Mesenchymal stem cell (in vitro differentiated cells and primary cell): ENCODE measurements at regions not wholly inside any gene's neighbourhood (a gene's known extent, or its start where the extent isn't known, plus 50 kb on each side); places are given as distances from the start of the nearest gene placed in this dataset.
A peak's percentile ranks its signal among the peaks of the same experiment; 100 is the strongest.

Experiments used
- DNase-seq: peaks from one replicate; pipeline ENCODE4 v3.0.0-alpha.2; 2013
- H2AFZ ChIP-seq: one replicate; pipeline ENCODE4 v1.6.1; 2013; ENCODE audit warnings: low read depth, mild to moderate bottlenecking, control low read depth, inconsistent platforms, low read length, moderate library complexity
- H2AK5ac ChIP-seq: 2 replicates; pipeline ENCODE4 v1.6.1; 2013; ENCODE audit warnings: low read length, moderate library complexity, mild to moderate bottlenecking, inconsistent platforms; ENCODE audit not compliant: severe bottlenecking
- H2BK120ac ChIP-seq: one replicate; pipeline ENCODE4 v1.6.1; 2013; ENCODE audit warnings: low read depth, mild to moderate bottlenecking, inconsistent platforms, low read length, moderate library complexity
- H2BK12ac ChIP-seq, 2 experiments: one replicate each; pipeline ENCODE4 v1.6.1; 2013; ENCODE audit warnings: inconsistent platforms in 2 of 2, low read length in 2 of 2, mild to moderate bottlenecking in 2 of 2, moderate library complexity in 2 of 2, control low read depth in 1 of 2
- H2BK15ac ChIP-seq: one replicate; pipeline ENCODE4 v1.6.1; 2013; ENCODE audit warnings: mild to moderate bottlenecking, low read depth, inconsistent platforms; ENCODE audit not compliant: poor library complexity, severe bottlenecking
- H2BK5ac ChIP-seq: 2 replicates; pipeline ENCODE4 v1.6.1; 2013; ENCODE audit warnings: low read depth, mild to moderate bottlenecking, low read length, control low read depth, inconsistent platforms; ENCODE audit not compliant: poor library complexity, severe bottlenecking
- H3K14ac ChIP-seq, 2 experiments: one replicate each; pipeline ENCODE4 v1.6.1; 2013; ENCODE audit warnings: inconsistent platforms in 2 of 2, low read length in 2 of 2, control low read depth in 1 of 2, mild to moderate bottlenecking in 1 of 2, moderate library complexity in 1 of 2
- H3K18ac ChIP-seq, 2 experiments: one replicate each; pipeline ENCODE4 v1.6.1; 2013; ENCODE audit warnings: inconsistent platforms in 2 of 2, low read length in 2 of 2, control low read depth in 1 of 2, low read depth in 1 of 2, mild to moderate bottlenecking in 1 of 2
- H3K23ac ChIP-seq, 2 experiments: one replicate each; pipeline ENCODE4 v1.6.1; 2013; ENCODE audit warnings: inconsistent platforms in 2 of 2, low read length in 2 of 2, mild to moderate bottlenecking in 2 of 2, moderate library complexity in 2 of 2, control low read depth in 1 of 2
- H3K27ac ChIP-seq: 2 replicates; pipeline ENCODE4 v1.5.1; 2013; ENCODE audit warnings: mild to moderate bottlenecking, moderate library complexity, low read length, control low read depth, inconsistent platforms; ENCODE audit not compliant: poor library complexity, severe bottlenecking
- H3K27me3 ChIP-seq, 2 experiments: 2 replicates each; pipeline versions ENCODE4 v1.6.1 to v1.7.0; 2013; ENCODE audit warnings: low read length in 2 of 2, mild to moderate bottlenecking in 2 of 2, moderate library complexity in 2 of 2, control low read depth in 1 of 2, inconsistent platforms in 1 of 2; ENCODE audit not compliant: control insufficient read depth in 1 of 2, insufficient read depth in 1 of 2
- H3K36me3 ChIP-seq, 2 experiments: 2 replicates each; pipeline versions ENCODE4 v1.6.1 to v1.7.0; 2013; ENCODE audit warnings: low read length in 2 of 2, control low read depth in 1 of 2, inconsistent platforms in 1 of 2, low read depth in 1 of 2, mild to moderate bottlenecking in 1 of 2; ENCODE audit not compliant: insufficient read depth in 2 of 2, control insufficient read depth in 1 of 2
- H3K4ac ChIP-seq, 2 experiments: one replicate each; pipeline ENCODE4 v1.6.1; 2013; ENCODE audit warnings: inconsistent platforms in 2 of 2, low read length in 2 of 2, mild to moderate bottlenecking in 2 of 2, moderate library complexity in 2 of 2, control low read depth in 1 of 2, low read depth in 1 of 2
- H3K4me1 ChIP-seq: 2 replicates; pipeline ENCODE4 v1.6.1; 2013; ENCODE audit warnings: low read depth, low read length, control low read depth; ENCODE audit not compliant: control insufficient read depth, insufficient read depth
- H3K4me2 ChIP-seq: 2 replicates; pipeline ENCODE4 v1.6.1; 2013; ENCODE audit warnings: low read length, mild to moderate bottlenecking, inconsistent platforms; ENCODE audit not compliant: poor library complexity, severe bottlenecking
- H3K4me3 ChIP-seq, 2 experiments: 2 replicates each; pipeline versions ENCODE4 v1.5.1 to v1.7.0; 2013; ENCODE audit warnings: low read length in 2 of 2, mild to moderate bottlenecking in 2 of 2, control low read depth in 1 of 2, low read depth in 1 of 2; ENCODE audit not compliant: insufficient read depth in 1 of 2
- H3K79me1 ChIP-seq: replicated peaks from 2 replicates; pipeline ENCODE4 v1.6.1; 2013; ENCODE audit warnings: mild to moderate bottlenecking, control low read depth, low read length, inconsistent platforms; ENCODE audit not compliant: poor library complexity, severe bottlenecking
- H3K9ac ChIP-seq: 2 replicates; pipeline ENCODE4 v1.7.0; 2013; ENCODE audit warnings: mild to moderate bottlenecking, low read length, moderate library complexity
- H3K9me3 ChIP-seq: 2 replicates; pipeline ENCODE4 v1.7.0; 2013; ENCODE audit warnings: mild to moderate bottlenecking, low read length; ENCODE audit not compliant: control insufficient read depth
- H4K8ac ChIP-seq: one replicate; pipeline ENCODE4 v1.6.1; 2013; ENCODE audit warnings: inconsistent platforms, mild to moderate bottlenecking, low read length, moderate library complexity
- H4K91ac ChIP-seq: one replicate; pipeline ENCODE4 v1.6.1; 2013; ENCODE audit warnings: mild to moderate bottlenecking, low read length, inconsistent platforms
- WGBS: methylation state at CpG from one replicate; pipeline ENCODE4 v1.1.7; 2013; ENCODE audit warnings: mixed read lengths; 5-methylcytosine and 5-hydroxymethylcytosine counted together

- H3K4me1 ChIP-seq = peaks cover 19% of the 10 kb centered on the region
- no peak overlapping the region for H3K4me3 ChIP-seq
- H3K4ac ChIP-seq = peak overlapping the region in 1 of 2 experiments; percentile 35
- no peak overlapping the region for H2BK12ac ChIP-seq
- H3K9me3 ChIP-seq = no peaks in the 10 kb centered on the region
- no peak overlapping the region for H2AK5ac ChIP-seq
- H4K8ac ChIP-seq = peak overlapping the region; percentile 22
- H3K9ac ChIP-seq = no peak overlapping the region
- H2BK15ac ChIP-seq = no peak overlapping the region
- no peaks in the 10 kb centered on the region for H3K36me3 ChIP-seq
- 82% methylated on average over 5 of the region's 6 CpGs for WGBS
- H3K27ac ChIP-seq = no peak overlapping the region
- H3K27me3 ChIP-seq = peaks cover 19 to 33% of the 10 kb centered on the region in 2 experiments
- DNase-seq = no peak
- no peak overlapping the region for H3K14ac ChIP-seq
- H3K23ac ChIP-seq = no peak overlapping the region
- no peak overlapping the region for H3K4me2 ChIP-seq
- no peak overlapping the region for H3K18ac ChIP-seq
- H3K79me1 ChIP-seq = no peaks in the 10 kb centered on the region
- no peak overlapping the region for H2AFZ ChIP-seq
- no peak overlapping the region for H4K91ac ChIP-seq
- H2BK5ac ChIP-seq = no peak overlapping the region
- no peak overlapping the region for H2BK120ac ChIP-seq
Observed at GRCh38 chr5:138651767-138652117, 76.5 kb upstream of the HSPA9 start.

GRCh38 chr5:138651058-138651766 is 76.0 kb upstream of the HSPA9 start:
- peaks cover 19% of the 10 kb centered on the region for H3K4me1 ChIP-seq
- no peak overlapping the region for H2AFZ ChIP-seq
- peaks cover 19 to 33% of the 10 kb centered on the region in 2 experiments for H3K27me3 ChIP-seq
- H3K14ac ChIP-seq = no peak overlapping the region
- H4K8ac ChIP-seq = peak overlapping the region; percentile 22
- no peak overlapping the region for H3K4me3 ChIP-seq
- H2BK12ac ChIP-seq = no peak overlapping the region
- H3K27ac ChIP-seq = no peak overlapping the region
- no peak overlapping the region for H2BK15ac ChIP-seq
- H2AK5ac ChIP-seq = no peak overlapping the region
- no peaks in the 10 kb centered on the region for H3K36me3 ChIP-seq
- no peak for DNase-seq
- no peaks in the 10 kb centered on the region for H3K79me1 ChIP-seq
- H3K18ac ChIP-seq = no peak overlapping the region
- H4K91ac ChIP-seq = no peak overlapping the region
- 29% methylated on average over 10 of the region's 14 CpGs for WGBS
- H3K9me3 ChIP-seq = no peaks in the 10 kb centered on the region
- H3K23ac ChIP-seq = no peak overlapping the region
- no peak overlapping the region for H2BK5ac ChIP-seq
- H3K9ac ChIP-seq = no peak overlapping the region
- no peak overlapping the region for H2BK120ac ChIP-seq
- no peak overlapping the region for H3K4me2 ChIP-seq
- no peak overlapping the region for H3K4ac ChIP-seq

GRCh38 chr5:138650196-138650595 is 75.0 kb upstream of the HSPA9 start:
- H2BK120ac ChIP-seq = no peak overlapping the region
- peaks cover 19 to 33% of the 10 kb centered on the region in 2 experiments for H3K27me3 ChIP-seq
- H4K91ac ChIP-seq = no peak overlapping the region
- no peak overlapping the region for H3K14ac ChIP-seq
- H3K9ac ChIP-seq = no peak overlapping the region
- no peaks in the 10 kb centered on the region for H3K9me3 ChIP-seq
- 94% methylated on average over 7 of the region's 7 CpGs for WGBS
- no peak overlapping the region for H3K4me2 ChIP-seq
- no peak for DNase-seq
- no peak overlapping the region for H3K4ac ChIP-seq
- H2BK15ac ChIP-seq = no peak overlapping the region
- H4K8ac ChIP-seq = no peak overlapping the region
- no peak overlapping the region for H2BK5ac ChIP-seq
- H3K4me1 ChIP-seq = peaks cover 19% of the 10 kb centered on the region
- H3K36me3 ChIP-seq = no peaks in the 10 kb centered on the region
- H3K79me1 ChIP-seq = no peaks in the 10 kb centered on the region
- no peak overlapping the region for H2AK5ac ChIP-seq
- no peak overlapping the region for H3K4me3 ChIP-seq
- H3K27ac ChIP-seq = no peak overlapping the region
- H2BK12ac ChIP-seq = no peak overlapping the region
- H3K23ac ChIP-seq = no peak overlapping the region
- H2AFZ ChIP-seq = no peak overlapping the region
- H3K18ac ChIP-seq = no peak overlapping the region

DNA sequence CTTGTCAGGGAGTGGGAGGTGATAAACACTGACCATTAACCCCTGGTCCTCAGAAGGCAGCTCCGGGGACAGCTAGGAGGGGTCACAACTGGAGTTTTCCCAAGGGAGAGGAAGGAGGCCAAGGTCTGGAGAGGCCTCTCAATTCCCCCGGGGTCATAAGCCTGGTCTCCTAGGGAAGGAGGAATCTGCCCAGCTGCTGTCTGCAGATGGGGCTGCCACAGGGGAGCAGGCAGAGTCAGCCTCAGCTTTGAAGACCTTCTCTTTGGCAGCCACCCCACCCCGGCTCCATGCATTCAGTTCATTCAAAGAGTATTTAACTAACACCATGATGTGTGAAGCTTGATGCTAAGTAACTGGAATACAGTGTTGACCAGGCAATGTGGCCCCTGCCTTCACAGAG is 74.6 kb upstream of the HSPA9 start:
- Histone ChIP-seq H3K9me3 (no peaks in the 10 kb centered on the region), H3K4me3 (no peak overlapping the region), H3K79me1 (no peaks in the 10 kb centered on the region), H2AFZ (no peak overlapping the region), H4K8ac (no peak overlapping the region), H3K14ac (no peak overlapping the region), H3K9ac (no peak overlapping the region), H2AK5ac (no peak overlapping the region), H3K27me3 (peaks cover 19 to 33% of the 10 kb centered on the region in 2 experiments), H3K4me1 (peaks cover 19% of the 10 kb centered on the region), H3K23ac (no peak overlapping the region), H2BK120ac (no peak overlapping the region), H3K36me3 (no peaks in the 10 kb centered on the region), H3K4ac (no peak overlapping the region), H2BK12ac (no peak overlapping the region), H3K4me2 (no peak overlapping the region), H3K18ac (no peak overlapping the region), H4K91ac (no peak overlapping the region), H2BK5ac (no peak overlapping the region), H3K27ac (no peak overlapping the region), H2BK15ac (no peak overlapping the region)
- WGBS = 51% methylated on average over 2 of the region's 3 CpGs
- no peak for DNase-seq
